ENCODE measurements at regions not wholly inside any gene's neighbourhood (a gene's known extent, or its start where the extent isn't known, plus 50 kb on each side); places are given as distances from the start of the nearest gene placed in this dataset.

GRCh38 chr5:162325143-162325727, 257.7 kb downstream of the GABRG2 start:
- 10% methylated on average over 3 of the region's 3 CpGs for WGBS (ENCODE audit: missing lambda C conversion rate)
- Histone ChIP-seq H3K27ac (no peak overlapping the region), H3K4me2 (no peak overlapping the region), H3K4me3 (no peak overlapping the region), H3K4me1 (no peaks in the 10 kb centered on the region), H3K9me3 (no peaks in the 10 kb centered on the region)
- POLR2A ChIA-PET, result no interaction called here
- no peak for DNase-seq (ENCODE audit: low read depth in 1 of 2, low spot score in 1 of 2)
- no peak for FAIRE-seq
- CTCF ChIA-PET, result no interaction called here
- no peak for TF ChIP-seq USF2 (IDR thresholded peaks at IDR 0.05)
- no peak for TF ChIP-seq JUN (IDR thresholded peaks at IDR 0.05)
- no peak for TF ChIP-seq POLR2A (IDR thresholded peaks at IDR 0.05; ENCODE audit: low read length)
- TF ChIP-seq E2F6 (IDR thresholded peaks at IDR 0.05; ENCODE audit: borderline replicate concordance, low read depth), result no peak
- no peak for TF ChIP-seq SMC3 (IDR thresholded peaks at IDR 0.05)
- TF ChIP-seq MYC (IDR thresholded peaks at IDR 0.05; ENCODE audit: borderline replicate concordance, low read length), result no peak
- no peak for TF ChIP-seq CTCF (IDR thresholded peaks at IDR 0.05)
- TF ChIP-seq PBX3 (IDR thresholded peaks at IDR 0.05), result no peak
- no peak for TF ChIP-seq EHF (CRISPR knock-in tag; IDR thresholded peaks at IDR 0.05)
- TF ChIP-seq ATOH8 (CRISPR knock-in tag; IDR thresholded peaks at IDR 0.05; ENCODE audit: low read depth), result no peak
- TF ChIP-seq HOXA7 (CRISPR knock-in tag; IDR thresholded peaks at IDR 0.05), result no peak
- TF ChIP-seq RAD21 (conservative IDR thresholded peaks at IDR 0.05 in 1 of 2, IDR thresholded peaks at IDR 0.05 in 1 of 2), result no peak
- no peak for TF ChIP-seq EP300 (IDR thresholded peaks at IDR 0.05)
- no peak for TF ChIP-seq CHD2 (IDR thresholded peaks at IDR 0.05; ENCODE audit: low read length, partially characterized antibody)
- ATAC-seq, result no peak

GRCh38 chr5:162334944-162335343, 267.4 kb downstream of the GABRG2 start:
- Histone ChIP-seq H3K27ac (no peak overlapping the region), H3K4me3 (no peak overlapping the region), H3K4me1 (no peaks in the 10 kb centered on the region), H3K4me2 (no peak overlapping the region), H3K9me3 (no peaks in the 10 kb centered on the region)
- FAIRE-seq, result no peak
- ChIA-PET POLR2A (no interaction called here), CTCF (no interaction called here)
- no peak for DNase-seq (ENCODE audit: low read depth in 1 of 2, low spot score in 1 of 2)
- ATAC-seq, result no peak
- 4% methylated on average over 4 of the region's 4 CpGs for WGBS (ENCODE audit: missing lambda C conversion rate)
- no peak for TF ChIP-seq MYC (IDR thresholded peaks at IDR 0.05; ENCODE audit: borderline replicate concordance, low read length)
- no peak for TF ChIP-seq FOSL2 (IDR thresholded peaks at IDR 0.05)
- no peak for TF ChIP-seq FOSL2 (CRISPR knock-in tag; IDR thresholded peaks at IDR 0.05)
- no peak for TF ChIP-seq CHD4 (IDR thresholded peaks at IDR 0.05; ENCODE audit: borderline replicate concordance)
- TF ChIP-seq TP53 (CRISPR knock-in tag; IDR thresholded peaks at IDR 0.05), result no peak
- TF ChIP-seq USF2 (IDR thresholded peaks at IDR 0.05), result no peak
- no peak for TF ChIP-seq HMGXB4 (CRISPR knock-in tag; IDR thresholded peaks at IDR 0.05; ENCODE audit: borderline replicate concordance)
- no peak for TF ChIP-seq EHF (CRISPR knock-in tag; IDR thresholded peaks at IDR 0.05)
